ENCODE measurements at regions not wholly inside any gene's neighbourhood (a gene's known extent, or its start where the extent isn't known, plus 50 kb on each side); places are given as distances from the start of the nearest gene placed in this dataset.

DNA sequence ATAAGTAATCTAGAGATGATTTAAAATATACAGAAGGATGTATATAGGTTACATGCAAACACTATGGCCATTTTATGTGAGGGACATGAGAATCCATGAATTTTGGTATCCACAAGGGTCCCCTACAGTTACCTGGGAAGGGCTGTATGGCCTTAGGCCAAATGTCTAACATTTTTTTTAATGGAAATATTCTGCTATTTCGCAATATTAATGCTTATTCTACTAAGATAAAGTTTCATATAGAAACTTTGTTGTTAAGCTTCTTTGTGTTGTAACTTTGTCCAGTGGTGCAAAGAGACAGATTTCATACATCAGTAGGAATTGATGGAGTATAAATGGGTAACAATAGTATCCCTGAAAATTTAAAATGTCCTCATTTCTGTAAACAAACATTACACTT is 233.4 kb upstream of the THBS1 start:
- TF ChIP-seq, protein P1, sequence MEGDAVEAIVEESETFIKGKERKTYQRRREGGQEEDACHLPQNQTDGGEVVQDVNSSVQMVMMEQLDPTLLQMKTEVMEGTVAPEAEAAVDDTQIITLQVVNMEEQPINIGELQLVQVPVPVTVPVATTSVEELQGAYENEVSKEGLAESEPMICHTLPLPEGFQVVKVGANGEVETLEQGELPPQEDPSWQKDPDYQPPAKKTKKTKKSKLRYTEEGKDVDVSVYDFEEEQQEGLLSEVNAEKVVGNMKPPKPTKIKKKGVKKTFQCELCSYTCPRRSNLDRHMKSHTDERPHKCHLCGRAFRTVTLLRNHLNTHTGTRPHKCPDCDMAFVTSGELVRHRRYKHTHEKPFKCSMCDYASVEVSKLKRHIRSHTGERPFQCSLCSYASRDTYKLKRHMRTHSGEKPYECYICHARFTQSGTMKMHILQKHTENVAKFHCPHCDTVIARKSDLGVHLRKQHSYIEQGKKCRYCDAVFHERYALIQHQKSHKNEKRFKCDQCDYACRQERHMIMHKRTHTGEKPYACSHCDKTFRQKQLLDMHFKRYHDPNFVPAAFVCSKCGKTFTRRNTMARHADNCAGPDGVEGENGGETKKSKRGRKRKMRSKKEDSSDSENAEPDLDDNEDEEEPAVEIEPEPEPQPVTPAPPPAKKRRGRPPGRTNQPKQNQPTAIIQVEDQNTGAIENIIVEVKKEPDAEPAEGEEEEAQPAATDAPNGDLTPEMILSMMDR (IDR thresholded peaks at IDR 0.05), result no peak
- TF ChIP-seq POLR2AphosphoS5 (IDR thresholded peaks at IDR 0.05) (no peak), EP300 (IDR thresholded peaks at IDR 0.05; ENCODE audit: low read depth) (no peak), POLR2A (IDR thresholded peaks at IDR 0.05) (no peak)

Measured in transverse colon (tissue), 4 donors.